GM19035 (cell line): ENCODE measurements at regions not wholly inside any gene's neighbourhood (a gene's known extent, or its start where the extent isn't known, plus 50 kb on each side); places are given as distances from the start of the nearest gene placed in this dataset.

Experiments used
- ATAC-seq: cut with Tn5 transposase; IDR thresholded peaks from one replicate; pipeline ENCODE4 v1.9.1; 2021; ENCODE audit not compliant: unreplicated experiment

- no peak for ATAC-seq
Measured at GRCh38 chr5:155193483-155194107, 180.0 kb downstream of the KIF4B start.

GRCh38 chr5:155200608-155201007 is 187.1 kb downstream of the KIF4B start:
- ATAC-seq, result no peak

- no peak for ATAC-seq
Measured at GRCh38 chr5:155211764-155212163, 198.2 kb downstream of the KIF4B start.

- no peak for ATAC-seq
Measured at GRCh38 chr5:155222393-155222792, 208.8 kb downstream of the KIF4B start.

GRCh38 chr5:155229135-155229534 is 215.6 kb downstream of the KIF4B start:
- no peak for ATAC-seq

GRCh38 chr5:155239803-155240202 is 226.2 kb downstream of the KIF4B start:
- ATAC-seq, result no peak

- ATAC-seq, result no peak
Measured at GRCh38 chr5:155250596-155250995, 237.0 kb downstream of the KIF4B start.

- no peak for ATAC-seq
Measured at GRCh38 chr5:155252025-155252424, 238.5 kb downstream of the KIF4B start.

- ATAC-seq, result no peak
Measured at GRCh38 chr5:155252717-155253116, 239.2 kb downstream of the KIF4B start.

GRCh38 chr5:155254399-155254798 is 240.8 kb downstream of the KIF4B start:
- ATAC-seq, result no peak

GRCh38 chr5:155258161-155258560 is 244.6 kb downstream of the KIF4B start:
- ATAC-seq, result no peak

- ATAC-seq, result no peak
Measured at GRCh38 chr5:155259648-155260047, 246.1 kb downstream of the KIF4B start.

GRCh38 chr5:155260798-155261197 is 247.2 kb downstream of the KIF4B start:
- ATAC-seq, result no peak

GRCh38 chr5:155263381-155263780 is 249.8 kb downstream of the KIF4B start:
- ATAC-seq, result no peak

- no peak for ATAC-seq
Measured at GRCh38 chr5:155264809-155265208, 251.3 kb downstream of the KIF4B start.

GRCh38 chr5:155268770-155269425 is 255.3 kb downstream of the KIF4B start:
- no peak for ATAC-seq

- no peak for ATAC-seq
Measured at GRCh38 chr5:155270725-155271124, 257.2 kb downstream of the KIF4B start.

- no peak for ATAC-seq
Measured at GRCh38 chr5:155274484-155274883, 260.9 kb downstream of the KIF4B start.

GRCh38 chr5:155275222-155275621 is 261.7 kb downstream of the KIF4B start:
- no peak for ATAC-seq

GRCh38 chr5:155276231-155276630 is 262.7 kb downstream of the KIF4B start:
- no peak for ATAC-seq

- no peak for ATAC-seq
Measured at GRCh38 chr5:155278532-155278931, 265.0 kb downstream of the KIF4B start.

GRCh38 chr5:155282503-155283107 is 269.1 kb downstream of the KIF4B start:
- no peak for ATAC-seq
